ENCODE measurements at regions not wholly inside any gene's neighbourhood (a gene's known extent, or its start where the extent isn't known, plus 50 kb on each side); places are given as distances from the start of the nearest gene placed in this dataset.
"Not testable (repeated sequence)": the region's sequence is repeated elsewhere in the genome, so short reads cannot be mapped to it uniquely, and the experiment has no call there.

- no peak for DNase-seq
These were observed 535.4 kb downstream of the PRKD1 start for GRCh38 chr14:29392287-29392686.

GRCh38 chr14:29403091-29403490 lies 524.6 kb downstream of the PRKD1 start:
- DNase-seq: no peak

- no peak for DNase-seq
These were observed 517.1 kb downstream of the PRKD1 start for GRCh38 chr14:29410581-29410980.

- DNase-seq: not testable (repeated sequence)
These were observed 512.7 kb downstream of the PRKD1 start for GRCh38 chr14:29414931-29415330.

- DNase-seq: no peak
These were observed 507.9 kb downstream of the PRKD1 start for GRCh38 chr14:29419736-29420135.

- no peak for DNase-seq
These were observed 506.4 kb downstream of the PRKD1 start for GRCh38 chr14:29421156-29421728.

- no peak for DNase-seq
These were observed 501.8 kb downstream of the PRKD1 start for GRCh38 chr14:29425705-29426482.

- DNase-seq: no peak
These were observed 485.0 kb downstream of the PRKD1 start for GRCh38 chr14:29442696-29443095.

- DNase-seq: no peak
These were observed 483.4 kb downstream of the PRKD1 start for GRCh38 chr14:29444216-29444615.

GRCh38 chr14:29444805-29445204 lies 482.8 kb downstream of the PRKD1 start:
- no peak for DNase-seq

- DNase-seq: no peak
These were observed 480.7 kb downstream of the PRKD1 start for GRCh38 chr14:29446971-29447370.

- no peak for DNase-seq
These were observed 475.7 kb downstream of the PRKD1 start for GRCh38 chr14:29451941-29452340.

GRCh38 chr14:29453045-29453444 lies 474.6 kb downstream of the PRKD1 start:
- no peak for DNase-seq

GRCh38 chr14:29454026-29454693 lies 473.5 kb downstream of the PRKD1 start:
- DNase-seq: no peak

GRCh38 chr14:29458547-29458946 lies 469.1 kb downstream of the PRKD1 start:
- DNase-seq: no peak

GRCh38 chr14:29459531-29459930 lies 468.1 kb downstream of the PRKD1 start:
- no peak for DNase-seq

GRCh38 chr14:29459969-29460560 lies 467.6 kb downstream of the PRKD1 start:
- no peak for DNase-seq

GRCh38 chr14:29461101-29461500 lies 466.5 kb downstream of the PRKD1 start:
- DNase-seq: no peak

GRCh38 chr14:29461506-29461905 lies 466.1 kb downstream of the PRKD1 start:
- DNase-seq: no peak

- DNase-seq: peak; percentile 94
These were observed 465.3 kb downstream of the PRKD1 start for GRCh38 chr14:29462321-29462720.

GRCh38 chr14:29462772-29463171 lies 464.9 kb downstream of the PRKD1 start:
- no peak for DNase-seq

GRCh38 chr14:29463727-29464395 lies 463.8 kb downstream of the PRKD1 start:
- peak; percentile 17 for DNase-seq

GRCh38 chr14:29465095-29465494 lies 462.6 kb downstream of the PRKD1 start:
- DNase-seq: peak; percentile 64
